GM12891 (cell line): ENCODE measurements at regions not wholly inside any gene's neighbourhood (a gene's known extent, or its start where the extent isn't known, plus 50 kb on each side); places are given as distances from the start of the nearest gene placed in this dataset.

Experiments used
- DNase-seq: peaks from one replicate; pipeline ENCODE4 v3.0.0; 2011; ENCODE audit warnings: low spot score; ENCODE audit not compliant: insufficient read length
- FAIRE-seq: peaks from 2 replicates; lab custom pipeline; 2011; peaks lifted over from hg19 to GRCh38; lab: Jason Lieb, UNC
- PAX5 ChIP-seq: IDR thresholded peaks from 2 replicates; pipeline ENCODE4 v1.6.1; 2011; ENCODE audit warnings: low read length, moderate library complexity, mild to moderate bottlenecking; ENCODE audit not compliant: insufficient read depth, severe bottlenecking
- POLR2A ChIP-seq: IDR thresholded peaks from 2 replicates; pipeline ENCODE4 v1.6.1; 2011; ENCODE audit warnings: low read depth, low read length, control low read depth
- POLR2AphosphoS5 ChIP-seq: IDR thresholded peaks from 2 replicates; pipeline ENCODE4 v1.6.1; 2011; ENCODE audit warnings: low read depth, low read length, control low read depth
- POU2F2 ChIP-seq: IDR thresholded peaks from 2 replicates; pipeline ENCODE4 v1.6.1; 2011; ENCODE audit warnings: low read depth, mild to moderate bottlenecking, control low read depth, low read length, moderate library complexity
- SPI1 ChIP-seq: IDR thresholded peaks from 2 replicates; pipeline ENCODE4 v1.6.1; 2011; ENCODE audit warnings: low read depth, low read length, control low read depth
- TAF1 ChIP-seq: IDR thresholded peaks from 2 replicates; pipeline ENCODE4 v1.6.1; 2011; ENCODE audit warnings: low read depth, low read length, control low read depth

GRCh38 chr10:8637640-8638039 is 583.2 kb downstream of the GATA3 start:
- no peak for DNase-seq
- no peak for FAIRE-seq

GRCh38 chr10:8638088-8638672 is 583.7 kb downstream of the GATA3 start:
- TF ChIP-seq POLR2A = no peak
- TF ChIP-seq PAX5 = no peak
- TF ChIP-seq POU2F2 = no peak
- TF ChIP-seq POLR2AphosphoS5 = no peak
- TF ChIP-seq TAF1 = no peak
- DNase-seq (no peak), FAIRE-seq (no peak)

More at GRCh38 chr10:8637640-8638039, 583.2 kb downstream of the GATA3 start:
- TF ChIP-seq POLR2AphosphoS5 (no peak), TAF1 (no peak), PAX5 (no peak), POLR2A (no peak), POU2F2 (no peak), SPI1 (no peak)

GRCh38 chr10:8639486-8640185 is 585.1 kb downstream of the GATA3 start:
- FAIRE-seq (no peak), DNase-seq (no peak)
- TF ChIP-seq SPI1 (no peak), POLR2AphosphoS5 (no peak), PAX5 (no peak)

- FAIRE-seq (no peak), DNase-seq (no peak)
These were observed 585.8 kb downstream of the GATA3 start for GRCh38 chr10:8640301-8640700.

GRCh38 chr10:8640878-8641277 is 586.4 kb downstream of the GATA3 start:
- no peak for FAIRE-seq
- no peak for TF ChIP-seq POLR2AphosphoS5

More at GRCh38 chr10:8640301-8640700, 585.8 kb downstream of the GATA3 start:
- no peak for TF ChIP-seq POLR2AphosphoS5
- no peak for TF ChIP-seq POLR2A
- TF ChIP-seq PAX5 = no peak
- no peak for TF ChIP-seq SPI1
- no peak for TF ChIP-seq TAF1
- TF ChIP-seq POU2F2 = no peak

GRCh38 chr10:8656261-8656660 is 601.8 kb downstream of the GATA3 start:
- no peak for FAIRE-seq
- TF ChIP-seq POLR2A (no peak), TAF1 (no peak), SPI1 (no peak), POLR2AphosphoS5 (no peak), PAX5 (no peak), POU2F2 (no peak)

More at GRCh38 chr10:8640878-8641277, 586.4 kb downstream of the GATA3 start:
- no peak for DNase-seq

GRCh38 chr10:8659982-8660381 is 605.5 kb downstream of the GATA3 start:
- TF ChIP-seq POLR2AphosphoS5 (no peak), TAF1 (no peak), POU2F2 (no peak), POLR2A (no peak), PAX5 (no peak), SPI1 (no peak)
- DNase-seq (no peak), FAIRE-seq (no peak)

More at GRCh38 chr10:8656261-8656660, 601.8 kb downstream of the GATA3 start:
- DNase-seq = no peak

GRCh38 chr10:8661886-8662285 is 607.4 kb downstream of the GATA3 start:
- no peak for TF ChIP-seq POU2F2
- TF ChIP-seq POLR2A = no peak
- TF ChIP-seq PAX5 = no peak
- TF ChIP-seq SPI1 = no peak
- no peak for TF ChIP-seq POLR2AphosphoS5
- no peak for TF ChIP-seq TAF1
- no peak for FAIRE-seq

GRCh38 chr10:8663131-8663530 is 608.6 kb downstream of the GATA3 start:
- TF ChIP-seq POU2F2 (no peak), POLR2AphosphoS5 (no peak), POLR2A (no peak), PAX5 (no peak), TAF1 (no peak), SPI1 (no peak)
- DNase-seq (no peak), FAIRE-seq (no peak)

More at GRCh38 chr10:8661886-8662285, 607.4 kb downstream of the GATA3 start:
- DNase-seq = no peak

GRCh38 chr10:8665322-8665721 is 610.8 kb downstream of the GATA3 start:
- DNase-seq (no peak), FAIRE-seq (no peak)
- TF ChIP-seq POU2F2 (no peak), TAF1 (no peak), SPI1 (no peak), POLR2AphosphoS5 (no peak), PAX5 (no peak), POLR2A (no peak)

GRCh38 chr10:8670461-8670860 is 616.0 kb downstream of the GATA3 start:
- no peak for DNase-seq
- no peak for FAIRE-seq

More at GRCh38 chr10:8670461-8670860, 616.0 kb downstream of the GATA3 start:
- no peak for TF ChIP-seq PAX5
- no peak for TF ChIP-seq POLR2A
- no peak for TF ChIP-seq SPI1
- no peak for TF ChIP-seq POU2F2
- TF ChIP-seq TAF1 = no peak
- TF ChIP-seq POLR2AphosphoS5 = no peak
